SK-N-SH (cell line): ENCODE measurements at regions not wholly inside any gene's neighbourhood (a gene's known extent, or its start where the extent isn't known, plus 50 kb on each side); places are given as distances from the start of the nearest gene placed in this dataset.

Experiments used
- CTCF ChIA-PET: fragments of 300-600, 350-600 bp; formaldehyde crosslinking; extraction: SDS; loops from one replicate; lab custom pipeline; 2021; lab: Yijun Ruan, JAX
- POLR2A ChIA-PET: fragments of 350-600 bp; sonication (Branson Sonifier 250); formaldehyde crosslinking; extraction: SDS; loops from one replicate; lab custom pipeline; 2020; ENCODE audit warnings: antibody characterized with exemption, inconsistent platforms; lab: Yijun Ruan, JAX
- DNase-seq: peaks from one replicate; pipeline ENCODE4 v3.0.0; 2012
- H2AFZ ChIP-seq: fragments of 200-600 bp; sonication (generic); 2 replicates; pipeline ENCODE4 v1.8.1; 2016; ENCODE audit warnings: antibody characterized with exemption, mild to moderate bottlenecking, low read depth
- H3F3A ChIP-seq: fragments of 200-600 bp; sonication (generic); replicated peaks from 2 replicates; pipeline ENCODE3; 2016; ENCODE audit warnings: antibody characterized with exemption, mild to moderate bottlenecking; ENCODE audit not compliant: insufficient read depth
- H3K27ac ChIP-seq, 2 experiments: fragments of 200-500 bp in 1 of 2; fragments of 200-600 bp in 1 of 2; sonication (Bioruptor generic) in 1 of 2; sonication (generic), shearing (Covaris generic) in 1 of 2; 2 replicates each; pipeline versions ENCODE4 v1.5.1 to v1.6.1; 2014 to 2016; ENCODE audit warnings: low read depth in 2 of 2, inconsistent platforms in 1 of 2, low read length in 1 of 2, mild to moderate bottlenecking in 1 of 2, mixed read lengths in 1 of 2
- H3K27me3 ChIP-seq: fragments of 200-600 bp; sonication (generic), shearing (Covaris generic); 2 replicates; pipeline ENCODE4 v1.6.1; 2016; ENCODE audit warnings: mixed run types; ENCODE audit not compliant: insufficient read depth
- H3K36me3 ChIP-seq, 2 experiments: fragments of 200-500 bp in 1 of 2; fragments of 200-600 bp in 1 of 2; sonication (Bioruptor generic) in 1 of 2; sonication (generic) in 1 of 2; replicated peaks in 1 of 2; 2 replicates each; pipeline versions ENCODE3 to v1.5.1; 2014 to 2016; ENCODE audit warnings: low read length in 1 of 2, mild to moderate bottlenecking in 1 of 2; ENCODE audit not compliant: insufficient read depth in 2 of 2, control insufficient read depth in 1 of 2
- H3K4me1 ChIP-seq, 2 experiments: fragments of 200-500 bp in 1 of 2; fragments of 200-600 bp in 1 of 2; sonication (Bioruptor generic) in 1 of 2; sonication (generic), shearing (Covaris generic) in 1 of 2; 2 replicates each; pipeline versions ENCODE4 v1.5.1 to v1.6.1; 2014 to 2016; ENCODE audit warnings: low read depth in 1 of 2, low read length in 1 of 2, mixed run types in 1 of 2; ENCODE audit not compliant: insufficient read depth in 2 of 2, control insufficient read depth in 1 of 2
- H3K4me2 ChIP-seq: fragments of 200-600 bp; sonication (generic), shearing (Covaris generic); 2 replicates; pipeline ENCODE4 v1.6.1; 2017; ENCODE audit warnings: mixed run types
- H3K4me3 ChIP-seq, 2 experiments: fragments of 200-500 bp in 1 of 2; fragments of 200-600 bp in 1 of 2; sonication (Bioruptor generic) in 1 of 2; sonication (generic), shearing (Covaris generic) in 1 of 2; 2 replicates each; pipeline versions ENCODE4 v1.5.1 to v1.8.1; 2014 to 2016; ENCODE audit warnings: low read depth in 2 of 2, inconsistent platforms in 1 of 2, low read length in 1 of 2, mild to moderate bottlenecking in 1 of 2, mixed read lengths in 1 of 2, moderate library complexity in 1 of 2
- H3K79me2 ChIP-seq: fragments of 200-600 bp; sonication (generic); 2 replicates; pipeline ENCODE4 v1.8.1; 2017; ENCODE audit warnings: mild to moderate bottlenecking; ENCODE audit not compliant: insufficient read depth
- H3K9ac ChIP-seq: fragments of 200-600 bp; sonication (generic); 2 replicates; pipeline ENCODE4 v1.6.1; 2017; ENCODE audit warnings: mixed run types
- H3K9me2 ChIP-seq: fragments of 200-600 bp; sonication (generic); 2 replicates; pipeline ENCODE4 v1.6.1; 2017; ENCODE audit warnings: mixed run types
- H3K9me3 ChIP-seq: fragments of 200-600 bp; sonication (generic); 2 replicates; pipeline ENCODE4 v1.6.1; 2017; ENCODE audit warnings: mixed run types, mild to moderate bottlenecking, moderate library complexity
- H4K20me1 ChIP-seq: fragments of 200-600 bp; sonication (generic); 2 replicates; pipeline ENCODE4 v1.6.1; 2017; ENCODE audit warnings: mild to moderate bottlenecking, mixed run types; ENCODE audit not compliant: insufficient read depth
- CHD2 ChIP-seq: fragments of 150-350 bp; IDR thresholded peaks from 2 replicates; pipeline ENCODE4 v1.6.1; 2018; ENCODE audit warnings: low read length; ENCODE audit not compliant: partially characterized antibody
- CTCF ChIP-seq: fragments of 200-600 bp; sonication (generic); IDR thresholded peaks from 2 replicates; pipeline ENCODE4 v1.6.1; 2017; ENCODE audit warnings: antibody characterized with exemption, mild to moderate bottlenecking, moderate library complexity
- ELF1 ChIP-seq: IDR thresholded peaks from 2 replicates; pipeline ENCODE4 v1.4.0; 2012
- EP300 ChIP-seq, 2 experiments: IDR thresholded peaks; 2 replicates each; pipeline versions ENCODE4 v1.4.0 to v1.6.1; 2012; ENCODE audit warnings: borderline replicate concordance in 1 of 2, low read depth in 1 of 2, low read length in 1 of 2
- EZH2phosphoT487 ChIP-seq: fragments of 200-600 bp; sonication (generic); IDR thresholded peaks from 2 replicates; pipeline ENCODE4 v1.6.1; 2017; ENCODE audit warnings: low read depth, mixed run types, mild to moderate bottlenecking, antibody characterized with exemption, moderate library complexity, borderline replicate concordance
- FOXM1 ChIP-seq: IDR thresholded peaks from 2 replicates; pipeline ENCODE4 v1.4.0; 2012; ENCODE audit warnings: low read depth, mild to moderate bottlenecking
- GATA2 ChIP-seq: sonication (generic); formaldehyde crosslinking; IDR thresholded peaks from 2 replicates; pipeline ENCODE4 v1.5.0; 2020; ENCODE audit warnings: mild to moderate bottlenecking, missing genetic modification reagents
- JUND ChIP-seq: IDR thresholded peaks from 2 replicates; pipeline ENCODE4 v1.4.0; 2012
- MEF2A ChIP-seq: IDR thresholded peaks from 2 replicates; pipeline ENCODE4 v1.4.0; 2012; ENCODE audit warnings: low read depth, borderline replicate concordance
- NRF1 ChIP-seq: IDR thresholded peaks from 2 replicates; pipeline ENCODE4 v1.6.1; 2012; ENCODE audit warnings: low read depth, mild to moderate bottlenecking, low read length
- POLR2AphosphoS5 ChIP-seq: IDR thresholded peaks from 2 replicates; pipeline ENCODE4 v1.6.1; 2012; ENCODE audit warnings: low read depth, low read length
- RAD21 ChIP-seq: IDR thresholded peaks from 2 replicates; pipeline ENCODE4 v1.6.1; 2012; ENCODE audit warnings: mild to moderate bottlenecking, low read length
- RCOR1 ChIP-seq: fragments of 150-350 bp; IDR thresholded peaks from 2 replicates; pipeline ENCODE4 v1.6.1; 2017; ENCODE audit warnings: antibody characterized with exemption, low read length
- REST ChIP-seq: IDR thresholded peaks from 2 replicates; pipeline ENCODE4 v1.6.1; 2012; ENCODE audit warnings: mild to moderate bottlenecking, low read depth, low read length, moderate library complexity
- RFX5 ChIP-seq: IDR thresholded peaks from 2 replicates; pipeline ENCODE4 v1.6.1; 2012; ENCODE audit warnings: mild to moderate bottlenecking, improper control_type of control experiment, low read length
- RXRA ChIP-seq: IDR thresholded peaks from 2 replicates; pipeline ENCODE4 v1.4.0; 2012; ENCODE audit warnings: low read depth, mild to moderate bottlenecking, borderline replicate concordance
- SMC3 ChIP-seq: IDR thresholded peaks from 2 replicates; pipeline ENCODE4 v1.6.1; 2012; ENCODE audit warnings: low read depth, low read length, improper control_type of control experiment
- TAF1 ChIP-seq: IDR thresholded peaks from 2 replicates; pipeline ENCODE4 v1.6.1; 2012; ENCODE audit warnings: low read depth, mild to moderate bottlenecking, low read length, moderate library complexity, borderline replicate concordance
- TCF12 ChIP-seq: IDR thresholded peaks from 2 replicates; pipeline ENCODE4 v1.4.0; 2012
- TEAD4 ChIP-seq: IDR thresholded peaks from 2 replicates; pipeline ENCODE4 v1.4.0; 2012; ENCODE audit warnings: mild to moderate bottlenecking, borderline replicate concordance; ENCODE audit not compliant: insufficient read depth
- USF2 ChIP-seq: fragments of 150-350 bp; IDR thresholded peaks from 2 replicates; pipeline ENCODE4 v1.6.1; 2017; ENCODE audit warnings: antibody characterized with exemption, low read length, low read depth, borderline replicate concordance
- YY1 ChIP-seq: IDR thresholded peaks from 2 replicates; pipeline ENCODE4 v1.4.0; 2012; ENCODE audit warnings: low read depth, mild to moderate bottlenecking
- ZBTB33 ChIP-seq: IDR thresholded peaks from 2 replicates; pipeline ENCODE4 v1.4.0; 2012; ENCODE audit warnings: low read depth, borderline replicate concordance
- WGBS: methylation state at CpG from one replicate; pipeline ENCODE4 v1.1.6; 2017; ENCODE audit warnings: low lambda C conversion rate; 5-methylcytosine and 5-hydroxymethylcytosine counted together

- no peak for TF ChIP-seq REST
- TF ChIP-seq TAF1 = no peak
Observed at GRCh38 chr17:71387456-71387855, 733.4 kb upstream of the SOX9 start (continued).

- 54% methylated on average over 4 of the region's 4 CpGs for WGBS
- Histone ChIP-seq H3K27me3 (no peaks in the 10 kb centered on the region), H3K9me2 (no peaks in the 10 kb centered on the region), H3K36me3 (no peaks in the 10 kb centered on the region), H3K79me2 (no peaks in the 10 kb centered on the region), H4K20me1 (no peaks in the 10 kb centered on the region), H3K4me1 (no peaks in the 10 kb centered on the region), H3K9me3 (no peaks in the 10 kb centered on the region), H3K4me2 (peak overlapping the region; percentile 3; the same call in 1 of the 2 replicates), H3K9ac (no peak overlapping the region), H2AFZ (peak overlapping the region; percentile 21; the same call in 1 of the 2 replicates), H3K27ac (peak overlapping the region; percentile 11 to 17; a peak in 3 of 4 replicates), H3K4me3 (no peak overlapping the region), H3F3A (peaks cover 5% of the 10 kb centered on the region)
- DNase-seq = no peak
- POLR2A ChIA-PET = no interaction called here
- CTCF ChIA-PET = no interaction called here
- TF ChIP-seq GATA2 (CRISPR knock-in tag) = no peak
- no peak for TF ChIP-seq ELF1
- peak in 1 of 2 experiments; percentile 54; a peak in 1 of 4 replicates for TF ChIP-seq EP300 (IDR thresholded peaks at IDR 0.05; ENCODE audit: borderline replicate concordance in 1 of 2, low read depth in 1 of 2, low read length in 1 of 2)
- TF ChIP-seq MEF2A = no peak
- peak; percentile 85 for TF ChIP-seq JUND
- TF ChIP-seq RFX5 = no peak
- TF ChIP-seq YY1 = peak; percentile 24; the same call in 1 of the 2 replicates
- TF ChIP-seq USF2 = no peak
- TF ChIP-seq EZH2phosphoT487 = no peak
- TF ChIP-seq TEAD4 = peak; percentile 84; the same call in 1 of the 2 replicates
- TF ChIP-seq TCF12 = peak; percentile 71
- TF ChIP-seq RAD21 = no peak
- TF ChIP-seq RXRA = no peak
- no peak for TF ChIP-seq CHD2
- no peak for TF ChIP-seq FOXM1
- no peak for TF ChIP-seq RCOR1
- TF ChIP-seq ZBTB33 = no peak
- no peak for TF ChIP-seq CTCF
- no peak for TF ChIP-seq SMC3
- TF ChIP-seq POLR2AphosphoS5 = no peak
- TF ChIP-seq NRF1 = no peak
Observed at GRCh38 chr17:71392715-71393567, 727.9 kb upstream of the SOX9 start.
